CD4-positive, alpha-beta T cell treated with Interleukin-15 for 1 hour (primary cell): ENCODE measurements at regions not wholly inside any gene's neighbourhood (a gene's known extent, or its start where the extent isn't known, plus 50 kb on each side); places are given as distances from the start of the nearest gene placed in this dataset.
"Not testable (repeated sequence)": the region's sequence is repeated elsewhere in the genome, so short reads cannot be mapped to it uniquely, and the experiment has no call there.

Source experiments
- DNase-seq: peaks from one replicate; pipeline ENCODE4 v3.0.0-alpha.2; 2020

GRCh38 chr2:160816916-160817499 is 323.4 kb upstream of the RBMS1 start:
- no peak for DNase-seq

- no peak for DNase-seq
Observed at GRCh38 chr2:160820691-160821090, 327.1 kb upstream of the RBMS1 start.

GRCh38 chr2:160822006-160822405 is 328.4 kb upstream of the RBMS1 start:
- DNase-seq, result no peak

- no peak for DNase-seq
Observed at GRCh38 chr2:160825433-160825832, 331.8 kb upstream of the RBMS1 start.

GRCh38 chr2:160826496-160826895 is 332.9 kb upstream of the RBMS1 start:
- no peak for DNase-seq

GRCh38 chr2:160828076-160828475 is 332.2 kb upstream of the TANK start:
- no peak for DNase-seq

- not testable (repeated sequence) for DNase-seq
Observed at GRCh38 chr2:160832381-160832780, 327.8 kb upstream of the TANK start.

- DNase-seq, result no peak
Observed at GRCh38 chr2:160835166-160835565, 325.1 kb upstream of the TANK start.

- DNase-seq, result no peak
Observed at GRCh38 chr2:160836755-160837154, 323.5 kb upstream of the TANK start.

- no peak for DNase-seq
Observed at GRCh38 chr2:160837416-160837815, 322.8 kb upstream of the TANK start.

GRCh38 chr2:160838147-160838546 is 322.1 kb upstream of the TANK start:
- no peak for DNase-seq

- DNase-seq, result no peak
Observed at GRCh38 chr2:160838691-160839090, 321.5 kb upstream of the TANK start.

GRCh38 chr2:160842286-160842685 is 317.9 kb upstream of the TANK start:
- DNase-seq, result no peak

GRCh38 chr2:160859096-160859495 is 301.1 kb upstream of the TANK start:
- no peak for DNase-seq

- no peak for DNase-seq
Observed at GRCh38 chr2:160862226-160862625, 298.0 kb upstream of the TANK start.

- DNase-seq, result no peak
Observed at GRCh38 chr2:160868891-160869290, 291.3 kb upstream of the TANK start.

GRCh38 chr2:160869411-160869810 is 290.8 kb upstream of the TANK start:
- DNase-seq, result no peak

- no peak for DNase-seq
Observed at GRCh38 chr2:160870729-160871465, 289.3 kb upstream of the TANK start.

GRCh38 chr2:160871953-160872352 is 288.3 kb upstream of the TANK start:
- DNase-seq, result no peak

GRCh38 chr2:160876029-160876428 is 284.2 kb upstream of the TANK start:
- no peak for DNase-seq

- DNase-seq, result no peak
Observed at GRCh38 chr2:160876765-160877164, 283.5 kb upstream of the TANK start.

- no peak for DNase-seq
Observed at GRCh38 chr2:160878618-160879017, 281.6 kb upstream of the TANK start.

GRCh38 chr2:160882906-160883305 is 277.3 kb upstream of the TANK start:
- DNase-seq, result no peak

GRCh38 chr2:160884056-160884455 is 276.2 kb upstream of the TANK start:
- no peak for DNase-seq
